SJCRH30 (cell line): ENCODE measurements at regions not wholly inside any gene's neighbourhood (a gene's known extent, or its start where the extent isn't known, plus 50 kb on each side); places are given as distances from the start of the nearest gene placed in this dataset.
"Not testable (repeated sequence)": the region's sequence is repeated elsewhere in the genome, so short reads cannot be mapped to it uniquely, and the experiment has no call there.

Experiments
- DNase-seq, 2 experiments: peaks; one replicate each; pipeline ENCODE4 v3.0.0-alpha.2; 2015 to 2020
- H3K27ac ChIP-seq: fragments of 250-450 bp; sonication (Bioruptor Pico); 2 replicates; pipeline ENCODE4 v1.5.1; 2020; ENCODE audit warnings: mild to moderate bottlenecking, moderate library complexity
- H3K27me3 ChIP-seq: fragments of 250-450 bp; sonication (Bioruptor Pico); 2 replicates; pipeline ENCODE4 v1.5.1; 2020; ENCODE audit warnings: mild to moderate bottlenecking, moderate library complexity
- H3K36me3 ChIP-seq: fragments of 250-450 bp; sonication (Bioruptor Pico); 2 replicates; pipeline ENCODE4 v1.5.1; 2020; ENCODE audit warnings: mild to moderate bottlenecking, moderate library complexity
- H3K4me1 ChIP-seq: fragments of 250-450 bp; sonication (Bioruptor Pico); 2 replicates; pipeline ENCODE4 v1.5.1; 2020; ENCODE audit warnings: mild to moderate bottlenecking, moderate library complexity
- H3K4me3 ChIP-seq: fragments of 250-450 bp; sonication (Bioruptor Pico); 2 replicates; pipeline ENCODE4 v1.5.1; 2020; ENCODE audit warnings: mild to moderate bottlenecking, moderate library complexity
- H3K9me3 ChIP-seq: fragments of 250-450 bp; sonication (Bioruptor Pico); replicated peaks from 2 replicates; pipeline ENCODE4 v1.5.1; 2020; ENCODE audit warnings: mild to moderate bottlenecking, moderate library complexity

GRCh38 chr4:189221691-189222090, 719.0 kb upstream of the FRG1 start:
- Histone ChIP-seq H3K4me1 (no peaks in the 10 kb centered on the region), H3K27ac (no peak overlapping the region), H3K36me3 (no peaks in the 10 kb centered on the region), H3K4me3 (no peak overlapping the region), H3K27me3 (no peaks in the 10 kb centered on the region), H3K9me3 (no peaks in the 10 kb centered on the region)
- no peak for DNase-seq

GRCh38 chr4:189228726-189229125, 711.9 kb upstream of the FRG1 start:
- Histone ChIP-seq H3K36me3 (no peaks in the 10 kb centered on the region), H3K27me3 (no peaks in the 10 kb centered on the region), H3K4me3 (no peak overlapping the region), H3K27ac (no peak overlapping the region), H3K4me1 (no peaks in the 10 kb centered on the region), H3K9me3 (no peaks in the 10 kb centered on the region)
- DNase-seq = no peak

GRCh38 chr4:189232274-189232673, 708.4 kb upstream of the FRG1 start:
- Histone ChIP-seq H3K4me1 (no peaks in the 10 kb centered on the region), H3K4me3 (no peak overlapping the region), H3K27me3 (no peaks in the 10 kb centered on the region), H3K9me3 (no peaks in the 10 kb centered on the region), H3K36me3 (no peaks in the 10 kb centered on the region), H3K27ac (no peak overlapping the region)
- DNase-seq = no peak

GRCh38 chr4:189233754-189234153, 706.9 kb upstream of the FRG1 start:
- H3K27ac ChIP-seq, H3K4me3 ChIP-seq, H3K9me3 ChIP-seq, H3K27me3 ChIP-seq, DNase-seq, H3K36me3 ChIP-seq, H3K4me1 ChIP-seq: not testable (repeated sequence)

- H3K4me1 ChIP-seq = not testable (repeated sequence)
Measured at GRCh38 chr4:189234948-189235347, 705.7 kb upstream of the FRG1 start.

GRCh38 chr4:189235599-189235998, 705.1 kb upstream of the FRG1 start:
- no peaks in the 10 kb centered on the region for H3K4me1 ChIP-seq
- no peak for DNase-seq
- H3K27me3 ChIP-seq = no peaks in the 10 kb centered on the region
- H3K9me3 ChIP-seq = no peaks in the 10 kb centered on the region
- no peak overlapping the region for H3K4me3 ChIP-seq
- H3K36me3 ChIP-seq = no peaks in the 10 kb centered on the region
- H3K27ac ChIP-seq = no peak overlapping the region

More at GRCh38 chr4:189234948-189235347, 705.7 kb upstream of the FRG1 start:
- not testable (repeated sequence) for H3K4me3 ChIP-seq, H3K27ac ChIP-seq, H3K27me3 ChIP-seq, H3K9me3 ChIP-seq, H3K36me3 ChIP-seq, DNase-seq

- H3K4me1 ChIP-seq, DNase-seq, H3K36me3 ChIP-seq, H3K27me3 ChIP-seq, H3K4me3 ChIP-seq, H3K27ac ChIP-seq, H3K9me3 ChIP-seq: not testable (repeated sequence)
Measured at GRCh38 chr4:189236321-189236720, 704.4 kb upstream of the FRG1 start.

- no peaks in the 10 kb centered on the region for H3K4me1 ChIP-seq
- no peak overlapping the region for H3K27ac ChIP-seq
- no peaks in the 10 kb centered on the region for H3K36me3 ChIP-seq
- H3K27me3 ChIP-seq = no peaks in the 10 kb centered on the region
- no peak overlapping the region for H3K4me3 ChIP-seq
- DNase-seq = no peak
- no peaks in the 10 kb centered on the region for H3K9me3 ChIP-seq
Measured at GRCh38 chr4:189237340-189237739, 703.3 kb upstream of the FRG1 start.

- Histone ChIP-seq H3K27me3 (no peaks in the 10 kb centered on the region), H3K4me1 (no peaks in the 10 kb centered on the region), H3K4me3 (no peak overlapping the region), H3K9me3 (no peaks in the 10 kb centered on the region), H3K27ac (no peak overlapping the region), H3K36me3 (no peaks in the 10 kb centered on the region)
- DNase-seq = no peak
Measured at GRCh38 chr4:189255636-189256035, 685.0 kb upstream of the FRG1 start.

- Histone ChIP-seq H3K9me3 (no peaks in the 10 kb centered on the region), H3K27ac (no peak overlapping the region), H3K27me3 (no peaks in the 10 kb centered on the region), H3K4me3 (no peak overlapping the region), H3K4me1 (no peaks in the 10 kb centered on the region), H3K36me3 (no peaks in the 10 kb centered on the region)
- DNase-seq = no peak
Measured at GRCh38 chr4:189261475-189261874, 679.2 kb upstream of the FRG1 start.

- Histone ChIP-seq H3K4me1 (no peaks in the 10 kb centered on the region), H3K9me3 (no peaks in the 10 kb centered on the region), H3K4me3 (no peak overlapping the region)
Measured at GRCh38 chr4:189265515-189265914, 675.2 kb upstream of the FRG1 start.

GRCh38 chr4:189267312-189267965, 673.2 kb upstream of the FRG1 start:
- Histone ChIP-seq H3K36me3 (no peaks in the 10 kb centered on the region), H3K27me3 (no peaks in the 10 kb centered on the region), H3K27ac (no peak overlapping the region), H3K9me3 (no peaks in the 10 kb centered on the region), H3K4me1 (no peaks in the 10 kb centered on the region), H3K4me3 (no peak overlapping the region)
- no peak for DNase-seq

More at GRCh38 chr4:189265515-189265914, 675.2 kb upstream of the FRG1 start:
- no peak overlapping the region for H3K27ac ChIP-seq
- H3K27me3 ChIP-seq = no peaks in the 10 kb centered on the region
- no peak for DNase-seq
- H3K36me3 ChIP-seq = no peaks in the 10 kb centered on the region

GRCh38 chr4:189278597-189279165, 662.0 kb upstream of the FRG1 start:
- DNase-seq = peak in 1 of 2 experiments; percentile 32
- no peak overlapping the region for H3K4me3 ChIP-seq
- H3K27ac ChIP-seq = no peak overlapping the region
- no peaks in the 10 kb centered on the region for H3K27me3 ChIP-seq
- no peaks in the 10 kb centered on the region for H3K36me3 ChIP-seq
- H3K4me1 ChIP-seq = no peaks in the 10 kb centered on the region
- H3K9me3 ChIP-seq = no peaks in the 10 kb centered on the region

GRCh38 chr4:189279188-189279587, 661.5 kb upstream of the FRG1 start:
- Histone ChIP-seq H3K9me3 (no peaks in the 10 kb centered on the region), H3K36me3 (no peaks in the 10 kb centered on the region), H3K27ac (no peak overlapping the region), H3K4me3 (no peak overlapping the region), H3K27me3 (no peaks in the 10 kb centered on the region), H3K4me1 (no peaks in the 10 kb centered on the region)
- DNase-seq = peak; percentile 1 to 10

- peak in 1 of 2 experiments; percentile 3 for DNase-seq
- Histone ChIP-seq H3K27ac (no peak overlapping the region), H3K4me3 (no peak overlapping the region), H3K27me3 (no peaks in the 10 kb centered on the region), H3K9me3 (no peaks in the 10 kb centered on the region), H3K36me3 (no peaks in the 10 kb centered on the region), H3K4me1 (no peaks in the 10 kb centered on the region)
Measured at GRCh38 chr4:189285377-189285776, 655.3 kb upstream of the FRG1 start.

GRCh38 chr4:189291939-189292338, 648.7 kb upstream of the FRG1 start:
- H3K27me3 ChIP-seq = no peaks in the 10 kb centered on the region
- H3K9me3 ChIP-seq = no peaks in the 10 kb centered on the region
- H3K36me3 ChIP-seq = no peaks in the 10 kb centered on the region
- no peaks in the 10 kb centered on the region for H3K4me1 ChIP-seq
- H3K4me3 ChIP-seq = no peak overlapping the region
- H3K27ac ChIP-seq = no peak overlapping the region
- no peak for DNase-seq
